ENCODE measurements at regions not wholly inside any gene's neighbourhood (a gene's known extent, or its start where the extent isn't known, plus 50 kb on each side); places are given as distances from the start of the nearest gene placed in this dataset.

DNA sequence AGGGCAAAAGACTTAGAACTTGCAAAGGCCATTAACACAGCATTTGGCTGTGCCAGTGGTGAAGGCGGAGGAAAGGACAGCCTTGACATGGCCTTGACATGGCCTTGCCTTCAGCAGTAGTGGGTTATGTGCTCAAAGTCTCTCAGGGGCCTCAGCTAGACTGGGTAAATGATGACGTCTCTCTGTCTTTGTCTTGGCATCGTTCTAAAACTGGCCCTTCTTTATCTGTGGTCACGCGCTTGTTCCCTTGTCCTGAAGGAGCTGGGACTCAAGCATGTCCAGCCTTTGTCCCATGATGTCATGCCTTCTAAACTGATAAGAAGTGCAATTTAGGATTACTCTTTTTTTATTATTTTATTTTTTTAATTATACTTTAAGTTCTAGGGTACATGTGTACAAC lies 88.7 kb upstream of the ATP10B start:
- TF ChIP-seq CTCF (IDR thresholded peaks at IDR 0.05; ENCODE audit: unreplicated experiment): no peak
- no peak overlapping the region for H3K4me3 Mint-ChIP-seq (ENCODE audit: low read depth, unreplicated experiment)
- intact Hi-C loops (cut with micrococcal nuclease; ENCODE audit: unreplicated experiment): no loop called here
- H3K27ac Mint-ChIP-seq (ENCODE audit: unreplicated experiment): no peak overlapping the region
- H3K9me3 Mint-ChIP-seq (ENCODE audit: low read depth, unreplicated experiment): peaks cover 4% of the 10 kb centered on the region
- BruUV-seq (replicated peaks): no TSS peak
- peaks cover 9% of the 10 kb centered on the region for H3K4me1 Mint-ChIP-seq (ENCODE audit: low read depth, unreplicated experiment)
- DNase-seq: no peak
- CTCF ChIA-PET: no interaction called here
- no peaks in the 10 kb centered on the region for H3K27me3 Mint-ChIP-seq (ENCODE audit: unreplicated experiment)
- H3K36me3 Mint-ChIP-seq (ENCODE audit: insufficient read depth, unreplicated experiment): no peaks in the 10 kb centered on the region

- Mint-ChIP-seq H3K27me3 (ENCODE audit: unreplicated experiment) (no peaks in the 10 kb centered on the region), H3K4me3 (ENCODE audit: low read depth, unreplicated experiment) (no peak overlapping the region), H3K4me1 (ENCODE audit: low read depth, unreplicated experiment) (peaks cover 9% of the 10 kb centered on the region), H3K9me3 (ENCODE audit: low read depth, unreplicated experiment) (peaks cover 2% of the 10 kb centered on the region), H3K27ac (ENCODE audit: unreplicated experiment) (no peak overlapping the region), H3K36me3 (ENCODE audit: insufficient read depth, unreplicated experiment) (no peaks in the 10 kb centered on the region)
- CTCF ChIA-PET: no interaction called here
- BruUV-seq (replicated peaks): no TSS peak
- peak; percentile 49 for DNase-seq
- intact Hi-C loops (cut with micrococcal nuclease; ENCODE audit: unreplicated experiment): no loop called here
- TF ChIP-seq CTCF (IDR thresholded peaks at IDR 0.05; ENCODE audit: unreplicated experiment): no peak
Observed at GRCh38 chr5:160938532-160938931, 86.5 kb upstream of the ATP10B start.

DNA sequence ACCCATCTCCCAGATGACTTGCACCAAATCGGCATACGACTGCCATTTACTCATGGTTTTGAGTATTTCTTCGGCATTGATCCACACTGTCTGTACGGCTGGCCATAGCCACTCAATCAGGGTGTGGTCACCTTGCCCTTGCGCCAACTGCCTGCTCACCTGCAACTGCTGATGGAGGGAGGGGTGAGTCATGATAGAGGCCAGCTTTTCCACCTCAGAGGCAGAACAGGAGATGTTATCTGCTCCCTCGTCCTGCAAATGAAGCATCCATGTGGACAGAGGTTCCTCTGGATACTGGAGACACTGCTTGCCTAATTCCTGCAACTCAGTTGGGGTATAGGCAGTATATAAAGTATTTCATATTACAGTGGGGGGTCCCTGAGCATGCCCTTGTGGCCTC lies 85.6 kb upstream of the ATP10B start:
- no peak overlapping the region for H3K27ac Mint-ChIP-seq (ENCODE audit: unreplicated experiment)
- peaks cover 2% of the 10 kb centered on the region for H3K9me3 Mint-ChIP-seq (ENCODE audit: low read depth, unreplicated experiment)
- TF ChIP-seq CTCF (IDR thresholded peaks at IDR 0.05; ENCODE audit: unreplicated experiment): no peak
- CTCF ChIA-PET: interaction anchor here (0.9 kb wide), 1 partner anchor 13 kb away, joined by 3 read pairs; no protein-coding TSS in a partner anchor
- intact Hi-C loops (cut with micrococcal nuclease; ENCODE audit: unreplicated experiment): no loop called here
- H3K36me3 Mint-ChIP-seq (ENCODE audit: insufficient read depth, unreplicated experiment): no peaks in the 10 kb centered on the region
- peaks cover 9% of the 10 kb centered on the region for H3K4me1 Mint-ChIP-seq (ENCODE audit: low read depth, unreplicated experiment)
- no TSS peak for BruUV-seq (replicated peaks)
- DNase-seq: no peak
- H3K4me3 Mint-ChIP-seq (ENCODE audit: low read depth, unreplicated experiment): no peak overlapping the region
- H3K27me3 Mint-ChIP-seq (ENCODE audit: unreplicated experiment): no peaks in the 10 kb centered on the region

GRCh38 chr5:160935776-160936175 lies 83.8 kb upstream of the ATP10B start:
- no peak for TF ChIP-seq CTCF (IDR thresholded peaks at IDR 0.05; ENCODE audit: unreplicated experiment)
- no TSS peak for BruUV-seq (replicated peaks)
- DNase-seq: no peak
- Mint-ChIP-seq H3K27me3 (ENCODE audit: unreplicated experiment) (no peaks in the 10 kb centered on the region), H3K27ac (ENCODE audit: unreplicated experiment) (no peak overlapping the region), H3K4me3 (ENCODE audit: low read depth, unreplicated experiment) (no peak overlapping the region), H3K36me3 (ENCODE audit: insufficient read depth, unreplicated experiment) (no peaks in the 10 kb centered on the region), H3K9me3 (ENCODE audit: low read depth, unreplicated experiment) (peaks cover 2% of the 10 kb centered on the region), H3K4me1 (ENCODE audit: low read depth, unreplicated experiment) (peaks cover 17% of the 10 kb centered on the region)
- CTCF ChIA-PET: no interaction called here
- intact Hi-C loops (cut with micrococcal nuclease; ENCODE audit: unreplicated experiment): no loop called here

Data from Calu3 (cell line).